ENCODE measurements at regions not wholly inside any gene's neighbourhood (a gene's known extent, or its start where the extent isn't known, plus 50 kb on each side); places are given as distances from the start of the nearest gene placed in this dataset.
"Not testable (repeated sequence)": the region's sequence is repeated elsewhere in the genome, so short reads cannot be mapped to it uniquely, and the experiment has no call there.

DNA sequence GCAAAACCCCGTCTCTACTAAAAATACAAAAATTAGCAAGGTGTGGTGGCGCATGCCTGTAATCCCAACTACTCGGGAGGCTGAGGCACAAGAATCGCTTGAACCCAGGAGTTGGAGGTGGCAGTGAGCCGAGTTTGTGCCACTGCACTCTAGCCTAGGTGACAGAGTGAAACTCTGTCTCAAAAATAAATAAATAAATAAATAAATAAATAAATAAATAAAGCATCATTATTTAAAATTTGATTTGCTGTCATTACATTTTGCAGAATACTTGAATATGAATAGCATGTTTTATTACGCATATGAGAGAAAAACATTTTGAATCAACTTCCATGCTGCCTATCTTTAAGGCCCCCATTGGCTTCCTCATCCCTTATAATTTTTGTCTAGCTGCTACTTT lies 53.4 kb upstream of the MED14 start:
- not testable (repeated sequence) for DNase-seq

DNA sequence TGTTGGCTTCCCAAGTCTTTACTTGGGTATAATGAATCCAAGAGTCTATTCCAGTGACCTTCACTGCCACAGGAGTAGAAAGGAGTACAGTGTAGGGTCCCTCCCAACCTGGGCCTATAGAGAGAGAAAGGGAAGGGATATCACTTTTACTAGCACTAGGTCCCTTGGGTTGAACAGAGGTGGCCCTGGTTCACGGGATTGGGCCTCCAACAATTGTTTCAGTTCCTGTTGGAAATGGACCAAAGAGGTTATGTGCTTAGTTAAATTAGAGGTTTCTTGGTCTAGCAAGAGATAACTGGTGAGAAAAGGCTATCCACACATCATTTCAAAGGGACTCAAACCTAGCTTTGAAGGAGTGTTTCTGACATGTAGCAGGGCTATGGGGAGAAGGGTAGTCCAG lies 57.1 kb upstream of the MED14 start:
- DNase-seq = no peak

DNA sequence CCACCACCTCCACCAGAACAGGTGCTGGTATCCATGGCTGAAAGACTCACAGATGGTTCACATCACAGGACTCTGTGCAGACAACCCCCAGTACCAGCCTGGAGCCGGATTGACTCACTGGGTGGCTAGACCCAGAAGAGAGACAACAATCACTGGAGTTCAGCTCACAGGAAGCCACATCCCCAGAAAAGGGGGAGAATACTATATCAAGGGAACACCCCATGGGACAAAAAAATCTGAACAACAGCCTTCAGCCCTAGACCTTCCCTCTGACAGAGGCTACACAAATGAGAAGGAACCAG lies 59.4 kb upstream of the MED14 start:
- not testable (repeated sequence) for DNase-seq

DNA sequence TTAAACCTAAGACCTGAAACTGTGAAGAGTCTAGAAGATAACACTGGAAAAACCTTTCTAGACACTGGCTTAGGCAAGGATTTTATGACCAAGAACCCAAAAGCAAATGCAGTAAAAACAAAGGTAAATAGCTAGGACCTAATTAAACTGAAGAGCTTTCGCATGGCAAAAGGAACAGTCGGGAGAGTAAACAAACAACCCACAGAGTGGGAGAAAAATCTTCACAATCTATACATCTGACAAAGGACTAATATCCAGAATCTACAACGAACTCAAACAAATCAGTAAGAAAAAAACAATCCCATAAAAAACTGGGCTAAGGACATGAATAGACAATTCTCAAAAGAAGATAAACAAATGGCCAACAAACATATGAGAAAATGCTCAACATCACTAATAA lies 64.4 kb upstream of the MED14 start:
- DNase-seq = not testable (repeated sequence)

DNA sequence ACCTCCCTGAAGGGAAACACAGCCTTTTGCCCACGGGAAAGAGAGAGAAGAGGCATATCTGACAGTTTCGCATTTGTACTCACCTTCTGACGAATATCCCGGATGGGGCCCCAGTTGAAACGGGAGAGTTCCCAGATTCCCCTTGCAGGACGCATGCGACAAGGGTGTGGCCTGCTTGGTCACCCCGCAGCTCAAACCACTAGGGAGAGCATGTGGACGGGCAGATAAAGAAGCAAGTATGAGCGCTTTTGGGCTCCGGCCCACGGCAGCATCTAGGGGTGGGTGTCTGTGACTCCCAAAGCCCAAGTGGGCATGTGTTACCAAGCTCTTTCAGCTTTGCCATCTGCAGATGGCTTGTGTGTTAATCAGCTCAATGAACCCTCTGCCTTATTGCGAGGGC lies 70.1 kb upstream of the MED14 start:
- DNase-seq = no peak

DNA sequence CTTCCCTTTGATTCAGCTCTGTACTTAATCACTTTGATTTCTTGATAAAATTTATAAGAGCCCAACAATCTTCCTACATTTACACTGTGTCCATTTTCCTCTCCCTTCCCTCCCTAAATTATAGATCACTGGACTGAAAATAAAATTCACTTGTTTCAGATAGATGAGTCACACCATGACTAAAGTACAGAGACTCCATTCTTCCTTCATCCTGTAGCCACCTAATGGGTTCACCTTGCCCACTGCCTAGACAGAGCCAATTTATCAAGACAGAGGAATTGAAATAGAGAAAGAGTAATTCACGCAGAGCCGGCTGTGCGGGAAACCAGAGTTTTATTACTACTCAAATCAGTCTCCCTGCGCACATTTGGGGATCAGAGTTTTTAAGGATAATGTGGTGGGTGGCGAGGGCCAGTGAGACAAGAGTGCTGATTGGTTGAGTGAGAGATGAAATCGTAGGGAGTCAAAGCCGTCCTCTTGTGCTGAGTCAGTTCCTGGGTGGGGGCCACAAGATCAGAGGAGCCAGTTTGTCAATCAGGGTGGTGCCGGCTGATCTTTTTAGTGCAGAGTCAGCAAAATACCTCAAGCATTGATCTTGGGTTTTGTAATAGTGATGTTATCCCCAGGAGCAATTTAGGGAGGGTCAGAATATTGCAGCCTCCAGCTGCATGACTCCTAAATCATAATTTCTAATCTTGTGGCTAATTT lies 71.3 kb upstream of the MED14 start:
- no peak for DNase-seq

DNA sequence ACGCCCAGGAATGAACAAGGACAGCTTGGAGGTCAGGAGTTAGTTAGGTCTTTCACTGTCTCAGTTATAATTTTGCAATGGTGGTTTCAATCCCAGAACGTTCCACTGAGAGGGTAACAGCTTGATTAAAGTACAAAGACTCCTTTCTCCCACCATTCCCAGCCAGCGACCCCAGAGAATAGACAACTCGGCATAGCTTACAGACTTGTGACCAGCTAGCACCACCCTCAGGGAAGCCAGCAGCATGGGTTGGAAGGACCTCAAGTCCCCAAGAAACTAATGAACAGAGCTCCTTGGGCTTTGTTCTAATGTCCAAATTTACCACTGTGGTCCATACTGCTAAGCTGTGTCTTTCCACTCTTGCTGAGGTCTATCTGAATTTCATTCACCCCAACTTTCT lies 72.0 kb upstream of the MED14 start:
- DNase-seq = no peak

DNA sequence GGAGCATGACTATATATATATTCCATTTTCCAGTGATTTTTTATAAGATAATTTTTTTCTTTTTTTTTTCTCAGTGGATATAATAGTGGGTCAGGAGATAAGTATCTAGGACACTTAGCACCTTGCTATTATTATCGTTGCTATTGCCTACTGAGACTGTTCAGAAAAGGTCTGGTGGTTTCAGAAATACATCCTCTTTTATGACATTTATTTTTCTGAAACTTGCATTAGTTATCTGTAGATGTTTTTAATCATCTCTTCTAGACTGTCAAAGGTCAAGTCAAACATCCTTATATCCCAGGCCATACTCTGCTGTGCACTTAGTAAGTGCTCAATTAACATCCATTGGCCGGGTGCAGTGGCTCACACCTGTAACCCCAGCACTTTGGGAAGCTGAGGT lies 72.9 kb upstream of the MED14 start:
- no peak for DNase-seq

DNA sequence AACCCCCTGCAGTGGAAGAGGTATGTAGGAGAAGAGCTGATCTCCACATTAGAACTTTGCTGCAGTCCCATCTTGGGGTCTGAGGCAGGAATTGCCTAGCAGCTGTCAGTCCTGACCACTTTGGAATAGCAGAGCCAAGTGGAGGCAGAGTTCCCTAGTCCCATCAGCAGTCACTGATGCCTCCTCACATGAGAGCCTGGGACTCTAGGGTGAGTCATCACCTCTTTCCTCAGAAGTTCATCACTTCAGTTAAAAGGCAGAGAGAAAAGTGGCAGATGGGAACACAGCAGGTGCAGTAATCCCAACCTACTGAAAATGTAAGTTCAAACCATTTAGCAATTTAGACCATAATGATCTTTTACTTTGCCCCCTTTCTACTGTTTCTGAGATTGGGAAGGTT lies 73.9 kb upstream of the MED14 start:
- DNase-seq = no peak

DNA sequence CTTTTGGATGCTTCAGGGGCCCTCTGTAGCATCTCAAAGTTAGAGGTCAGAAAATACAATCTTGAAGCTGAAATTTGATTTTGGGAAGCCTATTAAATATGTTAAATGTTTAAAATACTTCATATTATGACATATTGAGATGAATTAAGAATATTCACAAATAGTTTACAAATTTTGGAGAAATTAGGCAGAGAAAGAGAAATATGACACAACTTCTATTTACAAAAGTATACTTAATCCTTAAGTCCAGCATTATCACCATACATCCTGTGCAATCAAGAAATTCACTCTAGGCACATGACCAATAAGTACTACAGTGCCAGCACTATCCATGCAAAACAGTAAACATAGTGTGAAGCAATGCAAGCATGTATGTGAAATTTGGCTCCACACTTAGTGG lies 79.7 kb upstream of the MED14 start:
- DNase-seq = not testable (repeated sequence)

DNA sequence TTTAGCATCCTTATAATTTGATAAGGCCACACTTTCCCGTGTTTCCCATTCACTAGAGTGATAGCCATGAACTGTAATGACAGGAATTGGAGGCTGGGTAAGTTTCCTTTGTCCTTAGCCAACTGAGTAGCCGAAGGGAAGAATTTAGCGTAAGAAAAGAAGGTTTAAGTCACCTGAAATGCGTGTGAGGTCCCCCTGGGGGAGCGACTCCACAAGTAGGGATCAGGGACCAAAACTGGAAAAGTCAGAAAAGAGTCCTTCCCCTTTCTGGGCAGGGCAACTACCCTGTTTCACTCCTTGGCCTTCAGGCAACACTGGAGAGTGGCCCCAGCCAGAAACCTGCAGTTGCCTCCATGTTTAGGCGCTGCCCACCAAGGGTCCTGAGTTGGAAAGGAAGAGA lies 81.6 kb upstream of the MED14 start:
- DNase-seq = no peak

DNA sequence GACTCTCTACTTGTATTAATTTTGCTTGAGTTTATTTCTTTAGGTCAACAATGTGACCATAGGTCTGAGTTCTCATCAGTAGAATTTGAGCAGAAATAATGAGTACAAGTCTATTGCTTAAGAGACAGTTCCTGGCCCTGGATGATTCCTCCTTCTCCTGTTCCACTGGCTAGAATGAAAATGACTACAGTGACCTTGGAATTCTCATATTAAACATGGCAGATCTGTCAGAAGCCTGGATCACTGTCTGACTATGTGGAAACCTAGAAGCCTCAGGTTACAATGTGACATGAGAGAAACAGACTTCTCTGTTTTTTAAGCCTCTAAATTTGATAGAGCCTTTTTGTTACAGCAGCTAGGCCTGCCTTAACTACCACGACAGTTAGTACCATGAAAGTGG lies 82.9 kb upstream of the MED14 start:
- DNase-seq = no peak

DNA sequence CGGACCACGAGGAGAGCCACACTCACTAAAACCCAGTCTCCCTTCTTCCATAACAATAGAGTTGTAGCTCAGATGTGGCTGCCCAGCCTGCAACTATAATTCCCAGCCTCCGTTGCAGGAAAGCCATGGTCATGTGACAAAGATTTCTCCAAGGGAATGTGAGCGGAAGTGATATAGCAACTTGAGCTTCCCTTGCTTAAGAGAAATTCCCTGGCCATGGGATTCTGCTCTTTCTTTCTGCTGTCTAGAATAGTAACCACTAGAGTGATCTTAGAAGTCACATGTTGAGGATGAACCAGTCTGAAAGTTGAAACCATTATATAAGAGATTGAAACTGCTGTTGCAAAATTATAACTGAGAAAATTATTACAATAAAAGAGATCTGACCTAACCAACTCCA lies 86.4 kb upstream of the MED14 start:
- DNase-seq = no peak

DNA sequence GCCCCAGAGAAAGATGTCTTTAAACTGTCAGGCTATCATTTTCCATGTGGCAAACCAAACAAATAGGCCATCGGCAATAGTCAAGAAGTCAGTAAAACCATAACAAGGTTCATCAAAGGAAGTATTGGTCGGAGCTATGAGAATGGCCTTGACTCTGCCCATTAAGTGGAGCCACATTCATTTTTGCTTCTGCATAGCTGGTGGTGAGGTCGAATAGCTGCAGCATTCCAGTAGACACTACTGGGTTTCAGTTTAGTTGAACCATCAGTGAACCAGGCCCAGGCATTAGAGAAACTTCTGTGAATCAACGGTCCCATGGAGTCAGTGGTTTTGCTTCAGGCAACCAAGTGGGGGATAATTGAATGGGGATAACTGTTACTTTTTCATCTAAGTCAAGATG lies 92.0 kb upstream of the MED14 start:
- no peak for DNase-seq

DNA sequence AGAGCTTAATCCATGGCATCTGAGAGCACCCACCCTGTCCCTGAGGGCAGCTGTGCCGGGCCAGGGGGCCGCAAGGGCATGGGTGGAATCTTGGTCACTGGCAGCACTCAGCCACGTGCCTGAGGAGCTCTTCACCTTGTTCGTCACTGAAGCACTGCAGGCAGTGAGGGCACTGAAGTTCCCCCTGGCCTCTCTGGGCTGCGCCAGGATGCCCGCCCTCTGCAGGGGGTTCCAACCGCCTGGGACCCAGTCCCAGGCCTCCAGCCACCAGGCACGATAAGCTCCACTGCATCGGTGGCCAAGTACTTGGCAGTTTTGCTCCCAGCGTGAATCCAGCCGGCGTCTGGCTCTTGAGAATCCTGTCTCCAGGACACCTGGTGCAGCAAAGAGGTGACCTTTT lies 96.4 kb upstream of the MED14 start:
- DNase-seq = no peak

DNA sequence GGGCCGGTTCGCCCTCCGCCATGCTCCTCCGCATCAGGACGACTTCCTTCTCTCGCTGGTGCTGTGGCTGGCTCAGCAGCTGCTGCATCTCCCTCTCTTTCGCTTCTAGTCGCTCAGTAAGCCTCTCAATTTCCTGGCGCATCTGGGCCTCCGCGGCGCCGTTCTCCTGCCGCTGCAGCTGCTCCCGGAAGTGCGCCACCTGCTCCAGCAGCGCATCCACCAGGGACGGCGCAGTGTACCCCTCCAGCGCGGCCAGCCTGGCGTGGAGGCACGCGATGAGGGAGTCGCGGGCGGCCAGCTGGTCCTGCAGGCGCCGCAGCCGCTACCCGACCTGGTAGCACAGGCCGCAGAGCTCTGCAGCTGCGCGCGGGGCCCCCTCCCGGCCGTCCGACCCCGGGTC lies 97.4 kb upstream of the MED14 start:
- DNase-seq = no peak

DNA sequence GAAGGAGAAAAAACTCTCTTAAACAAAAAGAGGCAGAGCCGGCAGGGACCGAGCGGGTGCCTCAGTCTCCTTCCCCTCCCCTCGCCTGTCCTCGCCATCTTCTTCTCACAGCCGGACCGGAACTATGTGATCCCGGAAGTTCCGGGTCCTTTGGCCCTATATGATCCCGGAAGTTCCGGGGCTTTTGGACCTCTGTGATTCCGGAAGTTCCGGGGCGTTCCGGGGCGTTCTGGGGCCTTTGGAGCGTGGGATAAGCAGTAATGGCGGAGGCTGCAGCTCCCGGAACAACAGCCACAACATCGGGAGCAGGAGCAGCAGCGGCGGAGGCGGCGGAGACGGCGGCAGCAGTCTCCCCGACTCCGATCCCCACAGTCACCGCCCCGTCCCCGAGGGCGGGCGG lies 98.9 kb upstream of the MED14 start:
- no peak for DNase-seq

DNA sequence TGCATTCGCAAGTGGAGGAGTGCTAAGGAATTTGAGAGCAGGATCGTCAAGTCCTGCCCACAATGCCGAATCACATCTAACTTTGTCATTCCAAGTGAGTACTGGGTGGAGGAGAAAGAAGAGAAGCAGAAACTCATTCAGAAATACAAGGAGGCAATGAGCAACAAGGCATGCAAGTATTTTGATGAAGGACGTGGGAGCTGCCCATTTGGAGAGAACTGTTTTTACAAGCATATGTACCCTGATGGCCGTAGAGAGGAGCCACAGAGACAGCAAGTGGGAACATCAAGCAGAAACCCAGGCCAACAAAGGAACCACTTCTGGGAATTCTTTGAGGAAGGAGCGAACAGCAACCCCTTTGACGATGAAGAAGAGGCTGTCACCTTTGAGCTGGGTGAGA lies 100.2 kb upstream of the MED14 start:
- no peak for DNase-seq

DNA sequence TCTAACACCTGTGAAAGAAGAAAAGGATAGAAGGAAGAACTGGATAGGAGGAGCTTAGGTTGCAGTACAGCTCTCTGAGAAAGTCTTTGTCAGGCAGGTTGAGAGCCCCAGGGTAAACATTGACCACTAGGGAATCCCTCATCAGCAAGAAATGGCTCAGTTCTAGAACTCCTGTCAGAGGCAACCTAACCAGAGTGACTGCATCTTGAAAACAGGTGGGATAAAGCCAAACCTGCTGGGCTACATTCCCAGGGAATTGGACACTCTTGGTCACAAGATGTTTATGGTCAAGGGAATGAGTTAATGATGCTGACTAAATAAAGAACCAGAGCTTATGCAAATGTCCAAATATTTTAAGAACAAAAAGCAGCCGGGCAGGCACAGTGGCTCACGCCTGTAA lies 108.3 kb upstream of the MED14 start:
- no peak for DNase-seq

DNA sequence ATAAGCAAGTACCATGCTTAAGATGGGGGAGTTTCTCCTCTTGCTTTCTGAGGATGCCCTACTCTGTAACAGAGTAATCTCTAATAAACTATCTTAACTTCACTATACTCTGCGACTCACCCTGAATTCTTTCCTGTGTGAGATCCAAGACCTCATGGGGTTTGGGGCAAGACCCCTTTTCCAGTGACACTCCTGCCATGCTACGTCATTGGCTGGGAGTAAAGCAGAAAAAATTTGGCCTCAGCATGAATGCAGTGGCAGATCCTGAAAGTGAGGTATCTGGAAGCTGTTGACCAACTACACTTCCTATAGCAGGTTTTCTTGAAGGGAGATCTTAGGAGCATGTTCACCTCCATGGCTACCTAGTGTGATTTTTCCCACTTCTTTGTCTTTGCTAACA lies 109.1 kb upstream of the MED14 start:
- no peak for DNase-seq

DNA sequence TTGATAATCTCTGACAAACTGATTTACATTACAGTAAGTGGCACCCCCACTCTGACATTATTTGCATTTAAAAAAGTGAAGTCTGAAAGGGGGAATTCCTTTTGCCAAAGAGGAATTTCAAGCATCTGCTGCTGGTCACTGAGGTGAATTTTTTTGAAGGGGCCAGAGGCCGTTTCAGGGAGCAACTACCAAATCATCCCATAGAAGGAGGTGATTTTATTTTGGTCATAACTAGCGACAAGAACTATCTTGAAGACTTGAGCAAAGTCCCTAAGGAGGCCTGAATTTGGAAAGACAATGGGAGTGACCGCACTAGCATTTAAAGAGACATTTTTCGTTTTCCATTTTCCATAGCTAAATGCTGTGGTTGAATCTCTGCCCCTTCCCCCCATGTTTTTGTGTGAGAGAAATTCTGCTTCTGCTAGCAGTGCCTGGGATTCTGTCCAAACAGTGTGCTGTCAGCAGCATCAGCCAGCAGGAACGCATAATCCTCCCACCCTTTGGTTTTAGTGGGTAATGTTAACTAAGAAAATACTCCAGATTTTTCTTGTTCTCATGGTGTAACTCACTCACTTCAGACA lies 110.1 kb upstream of the MED14 start:
- no peak for DNase-seq

DNA sequence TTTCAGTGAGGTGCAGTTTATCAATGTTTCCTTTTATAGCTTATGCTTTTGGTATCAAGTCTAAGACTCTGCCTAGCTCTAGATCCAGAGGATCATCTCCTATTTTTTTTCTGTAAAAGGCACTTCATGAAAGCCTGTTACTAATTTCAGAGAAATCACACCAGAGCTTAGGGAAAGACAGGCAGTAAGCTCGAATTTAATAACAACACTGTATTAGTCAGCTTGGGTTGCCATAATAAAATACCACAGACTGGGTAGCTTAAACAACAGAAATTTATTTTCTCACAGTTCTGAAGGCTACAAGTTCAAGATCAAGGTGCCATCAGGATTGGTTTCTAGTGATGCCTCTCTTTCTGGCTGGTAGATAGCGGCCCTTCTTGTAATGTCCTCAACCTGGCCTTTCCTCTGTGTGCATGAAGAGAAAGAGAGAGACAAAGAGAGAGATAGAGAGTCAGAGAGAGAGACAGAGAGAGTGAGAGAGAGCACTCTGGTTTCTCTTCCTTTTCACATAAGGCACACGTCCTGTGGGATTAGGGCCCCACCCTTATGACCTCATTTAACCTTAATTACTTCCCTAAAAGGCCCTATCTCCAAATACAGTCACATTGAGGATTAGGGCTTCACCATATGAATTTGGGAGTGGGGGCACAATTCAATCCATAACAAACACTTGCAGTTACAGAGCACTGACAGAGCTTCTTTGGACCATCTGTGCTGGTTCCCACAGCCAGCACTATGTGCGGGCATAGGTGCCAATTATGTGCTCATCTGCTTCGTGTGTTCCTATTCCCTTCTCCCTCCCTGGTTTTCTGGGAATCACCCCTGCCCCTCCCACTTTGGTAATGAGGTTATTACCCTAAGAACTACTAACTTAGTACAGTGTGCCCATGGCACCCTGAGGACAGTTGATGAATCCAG lies 114.8 kb upstream of the MED14 start:
- DNase-seq = no peak

DNA sequence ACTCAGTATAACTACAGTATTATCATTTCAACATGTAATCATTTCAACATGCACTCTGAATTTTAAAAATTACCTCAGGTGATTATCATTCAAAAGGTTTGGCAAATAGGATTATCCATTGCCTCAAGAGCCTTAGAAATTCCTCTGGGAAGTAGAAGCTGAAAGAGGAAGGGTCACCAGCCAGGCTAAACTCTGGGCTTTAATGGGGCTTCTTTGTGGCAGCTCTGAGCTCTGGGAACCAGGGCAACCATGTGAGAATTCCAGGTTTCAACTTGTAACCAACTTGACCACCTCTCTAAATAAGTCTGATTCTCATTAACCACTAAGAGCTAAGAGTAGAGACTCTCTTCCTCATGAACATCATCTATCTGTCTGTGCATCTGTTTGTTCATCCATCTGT lies 117.2 kb upstream of the MED14 start:
- DNase-seq = no peak

DNA sequence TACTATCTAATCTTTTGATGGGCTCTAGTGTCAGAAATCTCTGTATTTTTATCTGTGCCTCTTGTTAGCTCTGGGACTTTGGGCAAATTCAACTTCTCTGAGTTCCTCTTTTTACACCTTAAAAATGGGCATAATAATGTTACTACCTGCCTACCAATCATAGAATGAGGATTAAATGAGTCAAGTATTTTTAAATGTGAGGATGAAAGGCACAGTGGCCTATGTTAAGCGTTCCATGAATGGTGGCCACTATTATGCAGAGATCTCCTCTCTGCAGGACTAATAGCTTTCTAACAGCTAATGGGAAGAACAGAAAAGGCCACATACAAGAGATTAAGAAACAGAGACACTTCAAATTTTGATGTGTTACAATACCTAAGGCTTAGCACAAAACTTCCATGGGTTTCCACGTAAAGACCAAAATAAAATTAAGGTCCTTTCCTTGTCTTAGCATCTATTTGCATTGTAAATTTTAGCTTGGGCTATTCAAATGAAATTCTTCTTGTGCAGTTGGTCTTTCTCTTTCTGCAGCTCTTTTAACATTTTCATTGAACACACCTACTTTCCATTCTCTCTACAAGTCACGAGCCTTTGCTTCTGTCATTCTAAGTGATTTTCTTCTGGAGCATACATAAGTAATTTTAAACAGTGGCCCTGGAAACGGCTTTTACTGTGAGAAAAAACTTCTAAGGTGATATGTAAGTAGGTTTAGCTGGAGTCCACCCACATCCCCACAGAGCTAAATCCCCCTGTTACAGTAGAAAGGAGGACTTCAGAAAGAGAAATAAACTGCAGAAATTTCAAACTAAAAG lies 117.9 kb upstream of the MED14 start:
- DNase-seq = no peak
